Fibroblast of peridontal ligament (primary cell): ENCODE measurements at regions not wholly inside any gene's neighbourhood (a gene's known extent, or its start where the extent isn't known, plus 50 kb on each side); places are given as distances from the start of the nearest gene placed in this dataset.
"Not testable (repeated sequence)": the region's sequence is repeated elsewhere in the genome, so short reads cannot be mapped to it uniquely, and the experiment has no call there.

ENCODE experiments used
- DNase-seq: peaks from one replicate; pipeline ENCODE4 v3.0.0-alpha.2; 2010; ENCODE audit errors: extremely low read depth

DNA sequence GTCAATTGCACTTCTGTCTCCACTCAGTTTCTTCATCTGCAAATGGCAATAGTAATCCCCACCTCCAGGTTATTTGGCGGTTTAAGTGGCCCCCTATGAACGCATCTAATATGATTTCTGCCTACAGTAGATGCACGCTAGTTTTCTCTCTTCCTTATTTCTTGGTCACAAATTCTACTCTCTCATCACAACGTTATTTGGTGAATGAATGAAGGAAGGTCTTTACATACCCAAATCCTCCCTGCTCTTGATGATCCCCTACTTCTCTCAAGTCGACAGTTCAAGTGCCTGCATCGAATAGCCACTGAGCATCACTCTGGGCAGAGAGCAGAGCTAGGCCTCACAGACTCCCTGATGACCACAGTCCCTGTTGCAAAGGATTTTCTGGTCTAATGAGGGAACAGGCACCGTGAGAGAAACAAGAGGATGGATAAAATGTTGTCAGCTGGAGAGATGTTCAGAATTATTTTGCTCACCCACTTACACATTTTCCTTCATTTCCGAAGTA, 181.2 kb upstream of the SMAD3 start:
- DNase-seq, result no peak

DNA sequence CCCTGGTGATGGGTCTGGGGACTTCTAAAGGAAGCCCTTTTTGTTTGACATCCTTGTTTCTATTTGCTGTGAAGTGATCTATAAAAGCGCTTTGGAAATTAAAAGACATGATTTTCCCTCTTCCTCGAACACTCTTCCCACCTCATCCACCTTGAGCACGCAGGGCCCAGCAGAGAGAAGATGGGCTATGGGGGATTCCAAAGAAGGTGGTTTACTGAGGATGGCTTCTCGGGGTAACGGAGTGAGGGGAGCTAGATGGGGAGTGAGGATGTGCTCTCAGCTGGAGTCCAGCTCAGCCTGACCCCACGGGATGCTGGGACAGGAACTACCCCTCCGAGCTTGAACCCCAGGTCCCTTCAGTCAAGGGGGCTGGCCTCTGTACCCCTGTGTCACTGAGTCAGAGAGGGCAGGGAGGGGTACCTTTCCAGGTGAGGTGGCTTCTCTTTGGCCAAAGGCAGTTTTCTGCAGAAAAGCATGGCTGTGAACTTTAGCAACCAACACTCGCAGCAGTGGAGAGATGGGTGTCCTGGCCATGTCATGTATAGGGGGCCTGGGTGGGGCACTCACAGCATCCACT, 180.7 kb upstream of the SMAD3 start:
- no peak for DNase-seq

GRCh38 chr15:66885281-66885915, 180.0 kb upstream of the SMAD3 start:
- no peak for DNase-seq

GRCh38 chr15:66886241-66886675, 179.1 kb upstream of the SMAD3 start:
- DNase-seq, result no peak

DNA sequence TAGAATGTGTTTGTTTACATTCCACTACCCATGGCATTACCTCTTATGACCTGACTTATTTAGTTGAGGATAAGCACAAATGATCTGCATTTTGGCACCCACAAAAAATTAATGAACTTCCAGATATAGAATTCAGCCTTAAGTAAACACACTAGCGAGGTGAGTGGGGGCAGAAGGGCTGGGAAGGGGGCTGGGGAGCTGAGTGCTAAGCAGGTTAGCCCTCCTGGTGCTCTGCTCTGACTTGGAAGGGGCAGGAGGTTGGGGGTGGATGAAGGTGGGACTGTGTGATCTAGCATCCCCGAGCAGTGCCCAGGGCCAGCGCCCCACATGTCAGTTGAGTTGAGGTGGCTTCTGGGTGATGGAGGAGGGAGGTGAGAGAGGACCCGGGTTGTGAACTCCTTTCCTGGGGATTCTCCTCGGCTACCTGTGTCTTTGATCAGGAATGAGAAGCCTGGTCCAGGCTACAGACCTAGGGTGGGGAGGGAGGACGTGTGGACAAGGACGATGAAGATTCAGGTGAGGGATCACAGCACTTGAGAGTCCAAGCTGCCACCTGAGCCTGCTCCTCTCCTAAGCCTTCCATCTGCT, 178.6 kb upstream of the SMAD3 start:
- DNase-seq, result no peak

- not testable (repeated sequence) for DNase-seq
Measured at GRCh38 chr15:66889298-66889697, 176.1 kb upstream of the SMAD3 start.

GRCh38 chr15:66891776-66892175, 173.6 kb upstream of the SMAD3 start:
- no peak for DNase-seq

- DNase-seq, result no peak
Measured at GRCh38 chr15:66893294-66893693, 172.1 kb upstream of the SMAD3 start.

DNA sequence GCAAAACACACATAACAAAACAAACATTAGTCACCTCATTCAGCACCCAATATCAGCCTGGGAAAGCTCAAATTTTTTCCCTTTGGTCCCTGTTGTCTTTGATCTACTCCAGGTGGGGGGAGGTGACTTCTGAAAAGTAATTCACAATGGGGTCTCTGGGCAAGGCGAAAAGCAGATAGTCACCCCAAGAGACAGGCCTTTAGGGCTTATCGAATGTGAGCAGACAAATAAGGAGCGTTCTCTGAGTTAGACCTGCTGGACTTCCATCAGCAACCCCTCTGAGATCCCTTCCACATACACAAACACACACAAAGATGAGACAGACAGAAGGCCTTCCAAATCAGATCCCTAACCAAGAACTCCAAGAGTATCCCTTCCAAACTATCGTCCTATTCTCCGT, 171.0 kb upstream of the SMAD3 start:
- DNase-seq, result no peak

DNA sequence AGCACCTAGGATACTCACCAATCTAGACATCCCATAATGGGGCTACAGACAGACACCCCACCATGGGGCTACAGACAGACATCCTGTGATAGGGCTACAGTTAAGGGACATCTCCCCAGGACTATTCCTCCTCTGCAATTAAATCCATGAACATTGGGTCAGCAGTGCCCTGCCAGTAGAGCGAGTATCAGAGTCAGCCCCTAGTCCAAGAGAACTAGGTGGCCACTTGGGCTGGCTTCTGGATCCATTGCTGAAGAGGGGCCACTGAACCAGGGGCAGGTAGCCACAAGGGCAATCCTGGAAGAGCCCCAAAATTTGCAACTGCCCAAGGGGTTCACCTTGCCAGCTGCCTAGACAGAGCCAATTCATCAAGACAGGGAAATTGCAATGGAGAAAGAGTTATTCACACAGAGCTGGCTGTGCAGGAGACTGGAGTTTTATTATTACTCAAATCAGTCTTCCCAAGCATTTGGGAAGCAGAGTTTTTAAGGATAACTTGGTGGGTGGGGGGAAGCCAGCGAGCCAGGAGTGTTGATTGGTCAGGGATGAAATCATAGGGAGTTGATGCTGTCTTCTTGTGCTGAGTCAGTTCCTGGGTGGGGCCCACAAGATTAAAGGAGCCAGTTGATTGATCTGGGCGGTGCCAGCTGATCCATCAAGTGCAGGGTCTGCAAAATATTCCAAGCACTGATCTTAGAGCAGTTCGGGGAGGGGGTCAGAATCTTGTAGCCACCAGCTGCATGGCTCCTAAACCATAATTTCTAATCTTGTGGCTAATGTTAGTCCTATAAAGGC, 170.2 kb upstream of the SMAD3 start:
- DNase-seq, result peak; percentile 24

DNA sequence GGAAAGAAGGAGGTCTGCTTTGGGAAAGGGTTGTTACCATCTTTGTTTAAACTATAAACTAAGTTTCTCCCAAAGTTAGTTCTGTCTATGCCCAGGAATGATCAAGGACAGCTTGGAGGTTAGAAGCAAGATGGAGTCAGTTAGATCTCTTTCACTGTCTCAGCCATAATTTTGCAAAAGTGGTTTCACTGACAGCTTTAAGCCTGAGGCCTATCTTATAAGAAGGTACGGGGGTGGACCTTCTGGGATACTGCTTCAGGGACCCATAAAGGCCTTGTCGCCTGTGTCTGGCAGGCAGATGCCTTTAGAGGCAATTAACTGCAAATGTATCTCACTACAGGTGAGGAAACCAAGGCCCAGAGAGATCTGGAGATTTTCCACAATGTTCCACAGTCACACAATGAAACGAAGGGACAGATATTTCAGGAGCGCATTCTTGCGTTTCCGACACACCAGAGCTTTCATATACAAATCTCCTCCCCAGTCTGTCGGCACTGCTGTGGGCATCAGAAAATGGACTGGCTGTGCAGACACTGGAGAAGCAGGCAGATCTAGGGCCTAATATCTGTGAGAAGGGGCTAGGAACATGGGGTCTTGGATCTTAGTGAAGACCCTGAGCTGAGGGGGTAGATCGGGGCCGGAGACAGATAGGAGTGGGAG, 169.5 kb upstream of the SMAD3 start:
- no peak for DNase-seq

DNA sequence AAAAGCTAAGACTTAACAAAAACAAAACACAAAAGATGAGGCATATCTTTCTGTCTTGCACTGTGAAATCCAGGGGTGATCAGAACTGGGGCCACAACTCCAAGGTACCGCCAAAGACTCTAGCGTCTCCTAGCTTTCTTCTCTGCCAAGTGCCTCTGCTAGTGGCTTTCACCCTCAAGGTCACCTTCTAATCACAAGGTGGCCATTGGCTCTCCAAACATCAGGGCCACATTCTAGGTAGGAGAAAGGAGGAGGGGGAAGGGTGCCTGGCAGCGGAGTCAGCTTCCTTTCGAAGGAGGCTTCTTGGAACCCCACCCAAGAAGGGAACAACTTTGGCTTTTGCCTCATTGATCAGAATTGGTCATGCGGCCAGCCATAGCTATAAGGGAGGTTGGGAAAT, 168.8 kb upstream of the SMAD3 start:
- DNase-seq, result no peak

- DNase-seq, result no peak
Measured at GRCh38 chr15:66897416-66897815, 168.0 kb upstream of the SMAD3 start.

DNA sequence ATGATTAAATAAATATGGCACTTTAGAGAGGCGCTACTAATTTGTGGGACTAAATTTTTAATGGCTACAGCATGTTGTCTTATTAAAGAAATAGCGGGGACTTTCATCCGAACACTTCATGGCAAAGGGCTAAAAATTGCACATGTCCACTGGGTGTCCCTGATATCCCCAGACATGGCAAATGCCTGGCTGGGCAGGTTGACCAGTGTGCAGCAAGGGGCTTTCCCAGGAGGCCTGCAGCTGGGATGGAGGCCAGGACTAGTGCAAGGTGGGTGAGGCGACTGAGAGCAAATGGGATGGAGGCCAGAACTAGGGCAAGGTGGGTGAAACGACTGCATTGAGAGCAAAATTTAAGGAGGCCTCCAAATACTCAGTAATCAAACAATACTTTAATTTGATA, 167.4 kb upstream of the SMAD3 start:
- DNase-seq, result no peak

GRCh38 chr15:66898656-66899386, 166.6 kb upstream of the SMAD3 start:
- DNase-seq, result no peak

DNA sequence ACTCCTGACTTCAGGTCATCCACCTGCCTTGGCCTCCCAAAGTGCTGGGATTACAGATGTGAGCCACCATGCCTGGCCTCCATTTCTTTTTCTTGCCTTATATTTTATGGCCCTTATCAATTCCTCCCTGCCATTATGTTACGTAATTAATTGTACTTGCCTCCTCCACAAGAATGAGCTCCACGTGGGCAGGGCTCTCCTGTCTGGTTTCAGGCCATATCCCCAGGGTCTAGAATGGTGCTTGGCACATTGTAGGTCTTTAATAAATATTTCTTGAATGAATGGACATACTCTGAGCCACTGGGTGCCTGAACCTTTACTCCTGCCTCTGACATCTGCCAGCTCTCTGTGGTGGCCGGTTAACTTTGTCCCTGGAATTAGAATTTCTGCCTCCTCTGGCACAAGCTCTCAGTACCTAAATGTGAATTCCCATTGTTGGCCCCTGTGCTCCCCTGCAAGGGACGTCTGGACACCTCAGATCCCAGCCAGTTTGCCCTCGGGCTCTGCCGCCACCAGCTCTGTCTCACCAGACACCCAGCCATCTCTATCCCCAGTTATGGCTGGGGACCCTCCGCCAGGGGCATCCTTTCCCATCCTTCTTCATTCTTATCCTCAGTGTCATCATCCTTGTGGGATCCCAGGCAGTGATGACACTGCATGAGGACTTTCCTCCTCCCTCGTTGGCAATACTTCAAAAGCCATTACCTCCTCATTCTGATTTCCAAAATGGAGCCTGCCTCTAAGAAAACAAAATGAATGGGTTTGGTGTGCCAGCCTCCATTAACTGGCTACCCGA, 165.6 kb upstream of the SMAD3 start:
- DNase-seq, result peak; percentile 34

DNA sequence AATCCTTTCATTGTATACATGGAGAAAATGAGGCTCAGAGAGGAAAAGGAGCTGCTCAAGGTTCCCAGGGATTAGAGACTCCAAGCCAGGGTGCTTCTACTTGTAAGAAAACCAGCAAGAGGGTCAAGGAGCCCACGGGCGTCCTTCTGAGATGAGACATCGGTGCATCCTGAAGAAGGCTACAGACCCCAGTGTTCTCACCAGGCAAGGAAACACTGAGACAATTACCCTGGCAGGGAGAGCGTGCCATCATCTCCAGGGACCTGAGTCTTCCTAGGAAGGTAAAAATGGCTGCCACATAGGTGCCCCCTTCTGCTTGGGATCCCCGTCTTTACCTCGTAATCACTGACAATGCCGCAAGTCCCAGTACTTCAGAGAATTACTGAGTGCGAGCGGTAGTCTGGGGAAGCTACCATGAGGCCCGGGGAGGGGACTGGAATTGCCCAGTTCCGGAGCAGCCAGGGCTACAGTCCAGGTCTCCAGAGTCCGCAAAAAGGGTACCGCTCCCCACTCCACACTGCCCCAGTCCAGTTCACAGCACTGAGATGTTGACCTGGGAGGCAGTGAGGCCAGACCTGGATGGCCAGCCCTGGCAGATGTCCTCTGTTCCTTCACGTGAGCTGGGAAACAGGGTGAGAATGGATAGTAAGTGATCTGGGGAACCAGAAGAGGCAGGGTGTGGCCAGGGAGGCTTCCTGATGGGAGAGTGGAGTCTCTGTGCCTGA, 164.7 kb upstream of the SMAD3 start:
- DNase-seq, result no peak

DNA sequence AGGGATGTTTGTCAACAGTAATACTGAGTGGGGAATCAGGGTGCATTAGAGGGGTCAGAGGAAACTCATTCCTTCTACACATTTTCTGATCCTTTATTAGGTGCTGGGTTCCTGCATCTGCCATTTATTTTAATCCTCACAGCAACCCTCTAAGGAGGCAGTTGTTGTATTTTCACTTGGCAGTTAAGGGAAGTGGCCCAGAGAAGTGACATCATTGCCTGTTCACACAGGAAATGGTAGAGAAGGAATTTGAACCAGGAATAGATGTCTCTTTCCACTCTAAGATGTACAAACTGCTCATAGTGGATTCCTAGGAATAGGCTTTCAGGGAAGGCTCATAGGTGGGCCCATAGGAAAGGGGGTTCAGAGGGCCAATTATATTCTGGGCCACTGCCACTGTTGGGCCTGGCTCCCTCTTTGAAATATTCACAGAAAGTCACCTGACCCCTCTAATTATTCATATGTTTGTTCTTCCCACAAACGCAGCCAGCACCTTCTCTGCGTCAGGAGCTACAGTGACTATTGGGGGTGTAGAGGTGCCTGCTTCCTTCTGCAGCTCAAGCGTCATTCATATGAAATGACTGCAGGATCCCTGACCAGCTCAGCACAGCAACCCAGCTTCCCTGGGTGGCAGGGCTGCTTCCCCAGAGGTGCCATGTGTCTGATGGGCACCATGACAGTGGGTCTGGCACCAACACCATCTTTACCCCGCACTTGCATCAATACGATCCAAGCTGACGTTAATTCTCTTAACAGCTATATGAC, 163.9 kb upstream of the SMAD3 start:
- DNase-seq, result peak; percentile 45

DNA sequence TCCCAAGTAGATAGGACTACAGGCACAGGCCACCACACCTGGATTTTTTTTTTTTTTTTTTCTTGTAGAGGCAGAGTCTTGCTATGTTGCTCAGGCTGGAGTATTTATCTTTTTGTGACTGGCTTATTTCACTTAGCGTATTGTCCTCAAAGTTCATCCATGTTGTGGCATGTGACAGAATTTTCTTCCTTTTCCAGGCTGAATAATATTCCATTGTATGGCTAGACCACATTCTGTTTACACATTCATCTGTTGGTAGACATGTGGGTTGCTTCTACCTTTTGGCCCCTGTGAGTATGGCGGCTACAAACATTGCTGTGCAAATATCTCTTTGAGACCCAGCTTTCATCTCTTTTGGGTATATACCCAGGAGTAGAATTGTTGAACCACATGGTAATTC, 160.2 kb upstream of the SMAD3 start:
- no peak for DNase-seq
